ENCODE measurements at regions not wholly inside any gene's neighbourhood (a gene's known extent, or its start where the extent isn't known, plus 50 kb on each side); places are given as distances from the start of the nearest gene placed in this dataset.
"Not testable (repeated sequence)": the region's sequence is repeated elsewhere in the genome, so short reads cannot be mapped to it uniquely, and the experiment has no call there.

GRCh38 chr7:51847461-51848134 lies 531.0 kb upstream of the COBL start:
- Histone ChIP-seq H3K9me2 (replicated peaks; ENCODE audit: control insufficient read depth, low read length) (no peaks in the 10 kb centered on the region), H4K20me1 (ENCODE audit: control insufficient read depth, insufficient read depth, low read depth, low read length) (no peaks in the 10 kb centered on the region), H3K27ac (ENCODE audit: low read depth, low read length) (no peak overlapping the region), H3K9me3 (ENCODE audit: control insufficient read depth, insufficient read depth, low read length) (no peaks in the 10 kb centered on the region), H3K79me2 (ENCODE audit: control insufficient read depth, low read length) (no peaks in the 10 kb centered on the region), H3K4me3 (ENCODE audit: low read length) (no peak overlapping the region), H3K4me2 (ENCODE audit: low read length) (no peak overlapping the region), H3K36me3 (ENCODE audit: control insufficient read depth, low read length) (no peaks in the 10 kb centered on the region), H3F3A (ENCODE audit: control insufficient read depth, insufficient read depth) (no peaks in the 10 kb centered on the region), H3K27me3 (ENCODE audit: control insufficient read depth, low read length) (no peaks in the 10 kb centered on the region), H3K4me1 (ENCODE audit: control insufficient read depth, low read length) (no peaks in the 10 kb centered on the region)
- TF ChIP-seq EZH2phosphoT487 (IDR thresholded peaks at IDR 0.05; ENCODE audit: borderline replicate concordance, low read length) = no peak
- TF ChIP-seq CTCF (IDR thresholded peaks at IDR 0.05; ENCODE audit: low read depth, low read length, poor library complexity, severe bottlenecking) = no peak

GRCh38 chr7:51839130-51839529 lies 522.5 kb upstream of the COBL start:
- H3K27ac ChIP-seq (ENCODE audit: low read depth, low read length) = not testable (repeated sequence)

GRCh38 chr7:51827631-51828030 lies 511.0 kb upstream of the COBL start:
- Histone ChIP-seq H4K20me1 (ENCODE audit: control insufficient read depth, insufficient read depth, low read depth, low read length) (no peaks in the 10 kb centered on the region), H3K4me3 (ENCODE audit: low read length) (no peak overlapping the region), H3F3A (ENCODE audit: control insufficient read depth, insufficient read depth) (no peaks in the 10 kb centered on the region), H3K36me3 (ENCODE audit: control insufficient read depth, low read length) (no peaks in the 10 kb centered on the region), H3K79me2 (ENCODE audit: control insufficient read depth, low read length) (no peaks in the 10 kb centered on the region), H3K4me2 (ENCODE audit: low read length) (no peak overlapping the region), H3K9me2 (replicated peaks; ENCODE audit: control insufficient read depth, low read length) (no peaks in the 10 kb centered on the region), H3K27me3 (ENCODE audit: control insufficient read depth, low read length) (no peaks in the 10 kb centered on the region), H3K4me1 (ENCODE audit: control insufficient read depth, low read length) (no peaks in the 10 kb centered on the region), H3K9me3 (ENCODE audit: control insufficient read depth, insufficient read depth, low read length) (peaks cover 5% of the 10 kb centered on the region), H3K27ac (ENCODE audit: low read depth, low read length) (no peak overlapping the region)
- no peak for TF ChIP-seq EZH2phosphoT487 (IDR thresholded peaks at IDR 0.05; ENCODE audit: borderline replicate concordance, low read length)
- no peak for TF ChIP-seq CTCF (IDR thresholded peaks at IDR 0.05; ENCODE audit: low read depth, low read length, poor library complexity, severe bottlenecking)

More at GRCh38 chr7:51839130-51839529, 522.5 kb upstream of the COBL start:
- H4K20me1 ChIP-seq (ENCODE audit: control insufficient read depth, insufficient read depth, low read depth, low read length); H3K4me2 ChIP-seq (ENCODE audit: low read length); H3F3A ChIP-seq (ENCODE audit: control insufficient read depth, insufficient read depth); H3K4me1 ChIP-seq (ENCODE audit: control insufficient read depth, low read length); H3K9me3 ChIP-seq (ENCODE audit: control insufficient read depth, insufficient read depth, low read length); H3K79me2 ChIP-seq (ENCODE audit: control insufficient read depth, low read length); H3K4me3 ChIP-seq (ENCODE audit: low read length); H3K9me2 ChIP-seq (replicated peaks; ENCODE audit: control insufficient read depth, low read length); H3K36me3 ChIP-seq (ENCODE audit: control insufficient read depth, low read length); H3K27me3 ChIP-seq (ENCODE audit: control insufficient read depth, low read length): not testable (repeated sequence)

GRCh38 chr7:51824050-51824449 lies 507.4 kb upstream of the COBL start:
- no peaks in the 10 kb centered on the region; the same call in 1 of the 2 replicates for H3K9me3 ChIP-seq (ENCODE audit: control insufficient read depth, insufficient read depth, low read length)
- no peak overlapping the region for H3K27ac ChIP-seq (ENCODE audit: low read depth, low read length)
- H3K4me1 ChIP-seq (ENCODE audit: control insufficient read depth, low read length) = no peaks in the 10 kb centered on the region

More at GRCh38 chr7:51824050-51824449, 507.4 kb upstream of the COBL start:
- TF ChIP-seq EZH2phosphoT487 (IDR thresholded peaks at IDR 0.05; ENCODE audit: borderline replicate concordance, low read length) (no peak), CTCF (IDR thresholded peaks at IDR 0.05; ENCODE audit: low read depth, low read length, poor library complexity, severe bottlenecking) (no peak)
- no peaks in the 10 kb centered on the region for H3F3A ChIP-seq (ENCODE audit: control insufficient read depth, insufficient read depth)
- no peaks in the 10 kb centered on the region for H3K27me3 ChIP-seq (ENCODE audit: control insufficient read depth, low read length)
- H3K4me3 ChIP-seq (ENCODE audit: low read length) = no peak overlapping the region
- no peaks in the 10 kb centered on the region for H3K9me2 ChIP-seq (replicated peaks; ENCODE audit: control insufficient read depth, low read length)
- H3K36me3 ChIP-seq (ENCODE audit: control insufficient read depth, low read length) = no peaks in the 10 kb centered on the region
- H3K79me2 ChIP-seq (ENCODE audit: control insufficient read depth, low read length) = no peaks in the 10 kb centered on the region
- no peak overlapping the region for H3K4me2 ChIP-seq (ENCODE audit: low read length)
- no peaks in the 10 kb centered on the region for H4K20me1 ChIP-seq (ENCODE audit: control insufficient read depth, insufficient read depth, low read depth, low read length)

Data from DOHH2 (cell line).